ENCODE measurements at regions not wholly inside any gene's neighbourhood (a gene's known extent, or its start where the extent isn't known, plus 50 kb on each side); places are given as distances from the start of the nearest gene placed in this dataset.

- no peak for DNase-seq
Observed at GRCh38 chr20:7672571-7672970, 267.7 kb downstream of the HAO1 start.

GRCh38 chr20:7673841-7674240, 266.4 kb downstream of the HAO1 start:
- no peak for DNase-seq

GRCh38 chr20:7682916-7683315, 257.3 kb downstream of the HAO1 start:
- no peak for DNase-seq

GRCh38 chr20:7687065-7687464, 253.2 kb downstream of the HAO1 start:
- DNase-seq: no peak

GRCh38 chr20:7689151-7689550, 251.1 kb downstream of the HAO1 start:
- no peak for DNase-seq

GRCh38 chr20:7691647-7692269, 248.5 kb downstream of the HAO1 start:
- no peak for DNase-seq

- no peak for DNase-seq
Observed at GRCh38 chr20:7692478-7692877, 247.8 kb downstream of the HAO1 start.

GRCh38 chr20:7693761-7694160, 246.5 kb downstream of the HAO1 start:
- DNase-seq: no peak

- DNase-seq: no peak
Observed at GRCh38 chr20:7695051-7695495, 245.2 kb downstream of the HAO1 start.

GRCh38 chr20:7695635-7696034, 244.6 kb downstream of the HAO1 start:
- no peak for DNase-seq

GRCh38 chr20:7696311-7696710, 243.9 kb downstream of the HAO1 start:
- peak; percentile 42 for DNase-seq

GRCh38 chr20:7702141-7702540, 238.1 kb downstream of the HAO1 start:
- peak; percentile 74 for DNase-seq

GRCh38 chr20:7703551-7703961, 236.7 kb downstream of the HAO1 start:
- DNase-seq: peak; percentile 95

GRCh38 chr20:7703996-7704395, 236.3 kb downstream of the HAO1 start:
- DNase-seq: peak; percentile 67

GRCh38 chr20:7708112-7708511, 232.1 kb downstream of the HAO1 start:
- DNase-seq: no peak

GRCh38 chr20:7708782-7709181, 231.5 kb downstream of the HAO1 start:
- no peak for DNase-seq

- peak; percentile 94 for DNase-seq
Observed at GRCh38 chr20:7710440-7710839, 229.8 kb downstream of the HAO1 start.

- peak; percentile 23 for DNase-seq
Observed at GRCh38 chr20:7712661-7713060, 227.6 kb downstream of the HAO1 start.

- peak; percentile 92 for DNase-seq
Observed at GRCh38 chr20:7714549-7714948, 225.7 kb downstream of the HAO1 start.

GRCh38 chr20:7716286-7716972, 223.8 kb downstream of the HAO1 start:
- DNase-seq: peak; percentile 39

GRCh38 chr20:7722564-7722963, 217.7 kb downstream of the HAO1 start:
- DNase-seq: no peak

- peak; percentile 34 for DNase-seq
Observed at GRCh38 chr20:7723284-7723683, 217.0 kb downstream of the HAO1 start.

GRCh38 chr20:7728338-7728737, 211.9 kb downstream of the HAO1 start:
- no peak for DNase-seq

GRCh38 chr20:7734216-7734615, 206.0 kb downstream of the HAO1 start:
- peak; percentile 32 for DNase-seq

- no peak for DNase-seq
Observed at GRCh38 chr20:7736336-7736735, 203.9 kb downstream of the HAO1 start.
